HG03442 (cell line): ENCODE measurements at regions not wholly inside any gene's neighbourhood (a gene's known extent, or its start where the extent isn't known, plus 50 kb on each side); places are given as distances from the start of the nearest gene placed in this dataset.

Experiments
- ATAC-seq: cut with Tn5 transposase; IDR thresholded peaks from one replicate; pipeline ENCODE4 v1.9.1; 2021; ENCODE audit warnings: mild to moderate bottlenecking, moderate library complexity; ENCODE audit not compliant: unreplicated experiment

GRCh38 chr2:145483854-145484253, 963.9 kb upstream of the ZEB2 start:
- no peak for ATAC-seq

GRCh38 chr2:145481334-145481922, 961.5 kb upstream of the ZEB2 start:
- no peak for ATAC-seq

- ATAC-seq = no peak
Measured at GRCh38 chr2:145464866-145465265, 944.9 kb upstream of the ZEB2 start.

- no peak for ATAC-seq
Measured at GRCh38 chr2:145460112-145460511, 940.2 kb upstream of the ZEB2 start.

- ATAC-seq = no peak
Measured at GRCh38 chr2:145431181-145431951, 911.4 kb upstream of the ZEB2 start.

GRCh38 chr2:145423809-145424208, 903.9 kb upstream of the ZEB2 start:
- no peak for ATAC-seq

GRCh38 chr2:145422576-145422975, 902.7 kb upstream of the ZEB2 start:
- no peak for ATAC-seq

GRCh38 chr2:145421841-145422240, 901.9 kb upstream of the ZEB2 start:
- no peak for ATAC-seq

- no peak for ATAC-seq
Measured at GRCh38 chr2:145416640-145417039, 896.7 kb upstream of the ZEB2 start.

- ATAC-seq = no peak
Measured at GRCh38 chr2:145415151-145415550, 895.2 kb upstream of the ZEB2 start.

GRCh38 chr2:145413261-145414030, 893.5 kb upstream of the ZEB2 start:
- ATAC-seq = no peak

- ATAC-seq = peak; percentile 28
Measured at GRCh38 chr2:145412155-145412554, 892.2 kb upstream of the ZEB2 start.

- peak; percentile 98 for ATAC-seq
Measured at GRCh38 chr2:145411493-145411892, 891.6 kb upstream of the ZEB2 start.

GRCh38 chr2:145410086-145410485, 890.2 kb upstream of the ZEB2 start:
- no peak for ATAC-seq

GRCh38 chr2:145408980-145409379, 889.1 kb upstream of the ZEB2 start:
- ATAC-seq = no peak

- no peak for ATAC-seq
Measured at GRCh38 chr2:145404690-145405089, 884.8 kb upstream of the ZEB2 start.

GRCh38 chr2:145402706-145403277, 882.9 kb upstream of the ZEB2 start:
- ATAC-seq = no peak

- ATAC-seq = no peak
Measured at GRCh38 chr2:145399131-145399530, 879.2 kb upstream of the ZEB2 start.

- no peak for ATAC-seq
Measured at GRCh38 chr2:145394181-145394580, 874.3 kb upstream of the ZEB2 start.

- ATAC-seq = no peak
Measured at GRCh38 chr2:145386973-145387372, 867.1 kb upstream of the ZEB2 start.

- ATAC-seq = no peak
Measured at GRCh38 chr2:145383961-145384360, 864.0 kb upstream of the ZEB2 start.
